ENCODE measurements at regions not wholly inside any gene's neighbourhood (a gene's known extent, or its start where the extent isn't known, plus 50 kb on each side); places are given as distances from the start of the nearest gene placed in this dataset.

DNA sequence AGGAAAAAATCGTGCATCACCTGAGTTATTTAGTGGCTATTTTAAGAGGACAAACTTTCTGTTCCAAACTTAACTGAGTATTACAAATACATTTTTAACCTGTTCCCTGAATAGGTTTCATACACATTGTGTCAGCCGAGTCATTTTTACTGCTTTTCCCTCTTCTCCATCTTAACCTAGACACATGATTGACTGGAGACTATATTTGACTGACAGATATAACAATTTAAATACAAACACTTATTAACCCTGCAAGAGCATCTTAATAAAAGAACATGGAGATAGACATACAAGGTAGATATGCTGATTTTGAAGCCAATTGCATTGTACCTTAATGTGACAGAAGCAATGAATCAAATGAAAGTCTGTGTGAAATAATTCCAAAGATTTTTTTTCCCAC, 810.5 kb upstream of the ARPP21 start:
- H3K27ac Mint-ChIP-seq, result no peak overlapping the region
- H3K27me3 Mint-ChIP-seq (ENCODE audit: low read depth), result no peaks in the 10 kb centered on the region
- peaks cover 10% of the 10 kb centered on the region for H3K9me3 Mint-ChIP-seq
- intact Hi-C loops (cut with micrococcal nuclease), result no loop called here
- no peaks in the 10 kb centered on the region for H3K4me1 Mint-ChIP-seq (ENCODE audit: low read depth)
- H3K36me3 Mint-ChIP-seq (ENCODE audit: low read depth), result no peaks in the 10 kb centered on the region
- DNase-seq (ENCODE audit: low spot score), result no peak
- no peak overlapping the region for H3K4me3 Mint-ChIP-seq (ENCODE audit: low read depth)

DNA sequence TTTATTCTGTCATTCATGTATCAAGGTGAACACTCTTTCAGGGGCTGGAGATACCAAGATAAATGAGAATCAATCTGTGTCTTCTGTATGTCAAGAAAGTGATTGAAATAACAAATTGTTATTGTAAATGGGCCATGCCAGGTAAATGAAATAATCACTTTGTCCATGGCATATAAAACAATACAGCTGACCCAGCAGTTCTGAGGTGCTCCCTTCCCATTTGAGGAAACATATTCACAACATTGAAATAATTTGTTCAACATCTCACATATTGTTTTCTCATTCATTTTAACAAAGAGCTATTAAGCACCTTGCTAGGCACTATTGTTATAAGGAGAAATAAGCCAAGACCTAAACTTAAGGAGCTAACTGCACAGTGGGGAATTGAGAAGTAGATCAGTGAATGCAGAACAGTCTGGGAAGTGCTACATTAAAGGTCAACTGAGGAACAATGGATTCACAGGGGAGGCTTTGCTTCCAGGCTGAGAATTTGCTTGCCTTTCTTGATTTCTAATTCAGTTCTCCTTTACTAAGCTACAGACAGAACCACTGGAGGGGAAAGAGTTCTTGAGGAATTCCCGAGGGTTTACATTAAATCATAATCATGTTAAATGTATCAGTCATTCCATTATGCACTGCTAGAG, 806.3 kb upstream of the ARPP21 start:
- intact Hi-C loops (cut with micrococcal nuclease), result no loop called here
- H3K36me3 Mint-ChIP-seq (ENCODE audit: low read depth), result no peaks in the 10 kb centered on the region
- DNase-seq (ENCODE audit: low spot score), result no peak
- H3K9me3 Mint-ChIP-seq, result peaks cover under 1% of the 10 kb centered on the region
- H3K27ac Mint-ChIP-seq, result no peak overlapping the region
- no peaks in the 10 kb centered on the region for H3K27me3 Mint-ChIP-seq (ENCODE audit: low read depth)
- no peaks in the 10 kb centered on the region for H3K4me1 Mint-ChIP-seq (ENCODE audit: low read depth)
- H3K4me3 Mint-ChIP-seq (ENCODE audit: low read depth), result no peak overlapping the region

DNA sequence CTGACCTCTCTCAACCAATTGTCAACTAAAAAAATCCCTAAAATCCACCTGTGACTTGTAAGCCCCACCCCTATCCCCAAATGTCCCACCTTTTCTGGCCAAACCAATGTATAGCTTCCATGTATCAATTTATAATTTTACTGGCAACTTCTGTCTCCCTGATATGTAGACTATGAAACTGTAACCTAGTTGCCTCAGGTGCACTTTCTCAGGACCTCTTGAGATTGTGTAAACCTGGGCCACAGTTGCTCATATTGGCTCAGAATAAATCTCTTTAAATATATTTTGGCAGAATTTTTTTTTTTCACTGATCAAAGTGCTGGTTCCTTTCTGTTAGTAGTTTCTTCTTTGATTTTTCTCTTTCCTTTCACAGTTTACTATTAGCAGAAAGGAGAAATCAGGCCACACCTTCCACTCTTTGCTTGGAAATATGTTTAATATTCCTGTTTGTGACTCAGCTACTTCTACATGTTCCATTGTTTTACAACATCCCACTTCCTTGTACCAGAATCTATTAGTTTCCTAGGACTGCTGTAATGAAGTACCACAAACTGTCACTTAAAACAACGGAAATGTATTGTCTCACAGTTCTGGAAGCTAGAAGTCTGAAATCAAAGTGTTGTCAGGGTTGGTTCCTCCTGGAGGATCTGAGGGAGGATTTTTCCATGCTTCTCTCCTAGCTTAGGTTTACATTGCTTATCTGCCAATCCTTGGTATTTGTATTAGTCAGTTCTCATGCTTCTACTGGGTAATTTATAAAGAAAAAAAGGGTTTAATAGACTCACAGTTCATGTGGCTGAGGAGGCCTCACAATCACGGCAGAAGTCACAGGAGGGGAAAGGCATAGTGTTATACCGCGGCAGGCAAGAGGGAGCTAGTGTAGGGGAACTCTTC, 801.2 kb upstream of the ARPP21 start:
- H3K4me3 Mint-ChIP-seq (ENCODE audit: low read depth), result no peak overlapping the region
- no peaks in the 10 kb centered on the region for H3K27me3 Mint-ChIP-seq (ENCODE audit: low read depth)
- no peak overlapping the region for H3K27ac Mint-ChIP-seq
- DNase-seq (ENCODE audit: low spot score), result no peak
- no peaks in the 10 kb centered on the region for H3K36me3 Mint-ChIP-seq (ENCODE audit: low read depth)
- no peaks in the 10 kb centered on the region for H3K4me1 Mint-ChIP-seq (ENCODE audit: low read depth)
- intact Hi-C loops (cut with micrococcal nuclease), result no loop called here
- no peaks in the 10 kb centered on the region for H3K9me3 Mint-ChIP-seq

DNA sequence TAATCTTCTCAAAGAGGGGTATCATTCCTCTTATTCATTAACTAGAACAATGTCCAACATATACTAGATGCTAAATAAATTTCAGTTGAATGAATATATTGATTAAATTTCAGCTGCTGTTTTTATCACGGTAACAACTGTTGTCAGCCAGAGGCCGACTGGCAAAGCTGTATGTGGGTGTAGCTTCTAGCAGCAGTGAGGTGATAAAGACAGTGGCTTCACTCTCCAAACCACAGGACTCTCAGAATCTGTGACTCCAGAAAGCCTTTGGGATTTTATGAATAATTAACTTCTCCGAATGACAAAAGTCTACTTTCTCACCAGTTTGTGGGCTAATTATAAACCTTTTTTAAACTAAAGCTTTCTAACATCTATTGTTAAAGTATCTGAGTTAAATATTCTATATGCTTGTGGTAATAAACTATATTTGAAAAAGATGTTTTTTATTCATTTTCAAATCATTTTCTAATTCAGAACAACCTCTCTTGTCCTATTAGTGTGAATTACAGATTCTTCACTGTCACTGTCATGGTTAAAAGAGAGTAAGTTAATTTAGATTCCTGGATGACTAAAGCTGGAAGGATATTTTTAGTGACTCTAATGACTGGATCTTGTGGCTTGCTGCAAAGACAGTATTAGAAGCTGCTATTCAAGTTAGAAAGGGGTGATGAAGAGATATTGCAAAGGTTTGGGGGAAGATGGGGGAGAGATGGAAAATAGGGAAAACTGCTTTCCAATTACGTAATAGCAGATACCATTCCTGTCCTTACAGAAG, 796.4 kb upstream of the ARPP21 start:
- DNase-seq (ENCODE audit: low spot score), result no peak
- no peak overlapping the region for H3K4me3 Mint-ChIP-seq (ENCODE audit: low read depth)
- H3K4me1 Mint-ChIP-seq (ENCODE audit: low read depth), result no peaks in the 10 kb centered on the region
- H3K36me3 Mint-ChIP-seq (ENCODE audit: low read depth), result no peaks in the 10 kb centered on the region
- no peaks in the 10 kb centered on the region for H3K9me3 Mint-ChIP-seq
- no peak overlapping the region for H3K27ac Mint-ChIP-seq
- no peaks in the 10 kb centered on the region for H3K27me3 Mint-ChIP-seq (ENCODE audit: low read depth)
- intact Hi-C loops (cut with micrococcal nuclease), result no loop called here

DNA sequence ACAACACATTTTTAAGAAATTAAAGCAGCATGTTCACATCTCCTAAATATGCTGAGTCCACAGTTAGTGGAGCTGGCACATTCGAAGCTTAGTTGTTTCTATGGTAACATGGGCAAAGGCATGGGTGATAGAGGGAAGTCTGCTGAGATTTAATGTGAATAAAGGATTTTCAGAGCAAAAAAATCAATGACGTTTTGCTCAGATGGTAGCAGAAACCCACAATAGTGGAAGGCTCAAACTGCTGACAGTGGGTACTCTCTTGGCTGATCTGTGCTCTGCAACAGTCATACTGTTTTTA, 795.1 kb upstream of the ARPP21 start:
- H3K27me3 Mint-ChIP-seq (ENCODE audit: low read depth), result no peaks in the 10 kb centered on the region
- H3K27ac Mint-ChIP-seq, result no peak overlapping the region
- H3K4me3 Mint-ChIP-seq (ENCODE audit: low read depth), result no peak overlapping the region
- no peaks in the 10 kb centered on the region for H3K36me3 Mint-ChIP-seq (ENCODE audit: low read depth)
- intact Hi-C loops (cut with micrococcal nuclease), result no loop called here
- no peaks in the 10 kb centered on the region for H3K9me3 Mint-ChIP-seq
- DNase-seq (ENCODE audit: low spot score), result no peak
- H3K4me1 Mint-ChIP-seq (ENCODE audit: low read depth), result no peaks in the 10 kb centered on the region

DNA sequence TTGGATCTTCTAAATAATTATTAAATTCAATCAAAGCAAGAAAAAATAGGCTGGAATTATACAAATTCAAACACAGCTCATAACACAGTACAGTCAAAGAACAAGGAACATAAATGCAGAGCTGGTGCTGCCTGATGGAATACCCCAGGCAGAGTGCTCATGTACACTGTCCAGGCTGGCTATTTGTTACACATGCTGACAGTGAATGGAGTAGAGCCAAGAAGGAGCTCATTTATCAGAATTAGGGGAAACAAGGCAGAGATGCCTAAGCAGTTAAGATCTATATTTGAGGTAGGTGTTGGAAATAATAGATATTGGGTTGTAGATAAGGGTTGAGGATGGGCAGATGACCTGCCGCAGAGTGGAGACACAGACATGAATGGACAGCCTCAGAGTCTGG, 788.2 kb upstream of the ARPP21 start:
- no peak for DNase-seq (ENCODE audit: low spot score)
- no peaks in the 10 kb centered on the region for H3K36me3 Mint-ChIP-seq (ENCODE audit: low read depth)
- H3K27me3 Mint-ChIP-seq (ENCODE audit: low read depth), result no peaks in the 10 kb centered on the region
- H3K27ac Mint-ChIP-seq, result no peak overlapping the region
- no peak overlapping the region for H3K4me3 Mint-ChIP-seq (ENCODE audit: low read depth)
- no peaks in the 10 kb centered on the region for H3K9me3 Mint-ChIP-seq
- H3K4me1 Mint-ChIP-seq (ENCODE audit: low read depth), result no peaks in the 10 kb centered on the region
- intact Hi-C loops (cut with micrococcal nuclease), result no loop called here

DNA sequence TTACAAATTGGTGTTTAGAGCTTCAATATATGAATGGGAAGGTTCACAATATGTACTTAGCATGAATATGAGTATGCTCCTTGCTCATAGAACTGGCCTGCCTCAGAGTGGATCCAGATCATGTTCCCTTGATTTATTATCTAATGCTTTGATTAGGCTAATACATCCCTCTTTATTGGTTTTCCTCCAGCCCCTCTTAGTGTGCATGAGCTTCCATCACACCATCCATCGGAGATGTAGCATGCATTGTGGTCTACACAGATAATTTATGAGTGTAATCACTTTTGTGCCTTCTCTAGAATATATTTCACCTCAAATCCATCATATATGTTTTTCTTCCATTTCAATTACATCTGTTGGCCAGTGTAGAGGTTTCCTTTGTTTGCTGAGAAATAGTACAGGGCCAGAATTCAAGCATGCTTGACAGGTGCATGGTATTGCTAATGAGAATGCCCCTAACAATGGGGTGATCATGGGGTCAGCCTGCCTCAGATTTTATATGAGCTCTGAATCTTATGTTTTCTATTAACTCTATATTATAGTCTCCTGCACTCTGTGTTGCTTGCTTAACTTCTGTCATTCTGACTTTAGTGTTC, 786.4 kb upstream of the ARPP21 start:
- Mint-ChIP-seq H3K9me3 (no peaks in the 10 kb centered on the region), H3K27me3 (ENCODE audit: low read depth) (no peaks in the 10 kb centered on the region), H3K27ac (no peak overlapping the region), H3K4me3 (ENCODE audit: low read depth) (no peak overlapping the region), H3K36me3 (ENCODE audit: low read depth) (no peaks in the 10 kb centered on the region), H3K4me1 (ENCODE audit: low read depth) (no peaks in the 10 kb centered on the region)
- intact Hi-C loops (cut with micrococcal nuclease), result no loop called here
- DNase-seq (ENCODE audit: low spot score), result no peak

DNA sequence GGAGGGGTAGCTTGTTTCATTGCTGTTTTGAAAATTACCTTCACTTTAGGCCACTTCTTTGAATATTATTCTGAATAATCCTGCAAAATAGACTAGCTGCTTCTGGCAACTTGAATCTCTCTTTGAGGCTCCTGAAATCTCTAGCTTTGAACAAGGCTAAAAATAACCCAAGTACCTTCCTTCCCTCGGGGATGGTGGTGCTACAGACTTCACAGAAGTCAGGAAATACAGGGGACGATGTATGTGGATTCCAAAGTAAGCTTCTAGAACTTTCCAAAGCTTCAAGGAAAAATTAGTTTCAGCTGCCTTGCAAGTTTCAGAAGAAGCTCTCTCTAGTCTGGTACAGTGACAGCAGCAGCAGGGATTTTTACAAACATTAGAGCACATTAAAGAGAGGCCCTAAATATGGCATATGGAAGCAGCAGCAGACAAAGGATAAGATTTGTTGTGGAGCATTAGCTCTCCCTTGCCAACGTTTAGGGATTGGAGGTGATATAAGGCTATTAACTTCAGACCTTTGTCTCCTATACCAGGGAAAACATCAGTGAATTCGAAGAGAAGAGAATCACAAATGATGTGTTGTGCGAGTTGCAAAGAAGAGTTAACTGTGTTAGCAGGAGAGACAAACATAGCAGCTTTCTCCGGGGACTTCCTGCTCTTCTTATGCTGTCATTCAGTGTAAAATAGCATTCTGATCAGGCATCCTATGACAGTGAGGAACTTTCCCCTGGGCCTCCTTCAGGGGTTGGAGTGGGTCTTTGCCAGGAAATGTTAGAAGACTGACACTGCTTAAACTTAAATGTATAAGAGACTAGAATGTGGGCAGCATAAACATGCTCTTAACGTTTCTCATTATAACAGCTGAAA, 783.0 kb upstream of the ARPP21 start:
- H3K4me3 Mint-ChIP-seq (ENCODE audit: low read depth), result no peak overlapping the region
- DNase-seq (ENCODE audit: low spot score), result no peak
- H3K27me3 Mint-ChIP-seq (ENCODE audit: low read depth), result no peaks in the 10 kb centered on the region
- H3K9me3 Mint-ChIP-seq, result no peaks in the 10 kb centered on the region
- H3K4me1 Mint-ChIP-seq (ENCODE audit: low read depth), result no peaks in the 10 kb centered on the region
- intact Hi-C loops (cut with micrococcal nuclease), result no loop called here
- no peaks in the 10 kb centered on the region for H3K36me3 Mint-ChIP-seq (ENCODE audit: low read depth)
- no peak overlapping the region for H3K27ac Mint-ChIP-seq

DNA sequence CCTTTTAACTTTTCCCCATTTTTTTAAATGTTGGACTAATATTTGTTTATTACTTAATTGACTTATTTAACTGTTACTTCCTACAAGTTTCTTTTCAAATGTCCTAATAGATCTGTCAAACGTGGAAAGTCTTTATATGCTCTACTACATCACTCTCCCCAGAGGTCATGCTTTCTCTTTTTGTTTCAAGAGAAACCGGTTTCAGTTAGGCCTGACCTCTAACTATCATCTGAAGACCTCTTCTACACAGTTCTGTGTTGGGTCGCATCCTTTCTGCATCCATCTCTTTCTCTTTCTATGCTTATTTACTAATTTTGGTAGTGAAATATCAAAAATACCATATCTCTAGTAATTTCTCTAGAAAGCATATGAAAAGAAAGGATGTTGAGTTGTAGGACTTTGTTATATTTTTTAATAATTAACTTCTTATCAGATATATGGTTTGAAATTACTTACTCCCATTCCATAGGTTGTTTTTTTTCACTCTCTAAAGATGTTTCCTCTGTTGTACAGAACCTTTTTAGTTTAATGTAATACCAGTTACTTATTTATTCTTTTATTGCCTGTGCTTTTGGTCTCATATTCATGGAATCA, 781.2 kb upstream of the ARPP21 start:
- Mint-ChIP-seq H3K36me3 (ENCODE audit: low read depth) (no peaks in the 10 kb centered on the region), H3K9me3 (no peaks in the 10 kb centered on the region), H3K4me1 (ENCODE audit: low read depth) (no peaks in the 10 kb centered on the region), H3K4me3 (ENCODE audit: low read depth) (no peak overlapping the region), H3K27me3 (ENCODE audit: low read depth) (no peaks in the 10 kb centered on the region), H3K27ac (no peak overlapping the region)
- DNase-seq (ENCODE audit: low spot score), result no peak
- intact Hi-C loops (cut with micrococcal nuclease), result no loop called here

DNA sequence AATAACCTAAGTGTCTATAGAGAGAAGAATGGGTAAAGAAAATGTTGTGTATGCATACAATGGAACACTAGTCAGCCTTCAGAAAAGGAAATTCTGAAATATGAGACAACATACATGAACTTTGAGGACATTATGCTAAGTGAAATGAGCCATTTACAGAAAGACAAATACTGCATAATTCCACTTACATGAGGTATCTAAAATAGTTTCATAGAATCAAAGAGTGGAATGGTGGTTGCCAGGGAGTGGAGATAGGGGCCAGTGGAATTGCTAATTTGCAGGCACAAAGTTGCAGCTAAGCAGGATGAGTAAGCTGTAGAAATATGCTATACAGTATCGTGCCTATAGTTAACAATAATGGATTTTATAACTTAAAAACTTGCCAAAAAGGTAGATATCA, 779.6 kb upstream of the ARPP21 start:
- no peak overlapping the region for H3K4me3 Mint-ChIP-seq (ENCODE audit: low read depth)
- no peaks in the 10 kb centered on the region for H3K4me1 Mint-ChIP-seq (ENCODE audit: low read depth)
- no peaks in the 10 kb centered on the region for H3K36me3 Mint-ChIP-seq (ENCODE audit: low read depth)
- intact Hi-C loops (cut with micrococcal nuclease), result no loop called here
- no peak overlapping the region for H3K27ac Mint-ChIP-seq
- DNase-seq (ENCODE audit: low spot score), result no peak
- no peaks in the 10 kb centered on the region for H3K27me3 Mint-ChIP-seq (ENCODE audit: low read depth)
- H3K9me3 Mint-ChIP-seq, result no peaks in the 10 kb centered on the region

DNA sequence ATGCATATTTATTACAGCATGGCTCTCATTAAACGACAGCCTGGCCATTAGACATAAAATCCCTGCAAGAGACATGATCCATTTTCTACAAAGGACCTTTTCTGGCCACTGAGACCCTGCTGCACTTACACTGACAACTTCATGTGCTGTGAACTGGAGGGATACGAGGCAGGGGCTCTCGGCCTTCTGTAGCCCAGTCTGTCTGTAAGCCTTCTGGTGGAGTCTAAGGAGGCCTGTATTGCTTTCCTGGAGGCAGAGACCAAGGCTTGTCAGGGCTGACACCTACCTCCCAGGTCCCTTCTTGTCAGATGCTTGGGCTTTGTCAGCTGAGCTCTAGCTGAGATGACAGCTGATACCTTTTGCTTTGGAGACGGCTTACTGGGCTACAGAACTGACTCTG, 776.9 kb upstream of the ARPP21 start:
- no peaks in the 10 kb centered on the region for H3K36me3 Mint-ChIP-seq (ENCODE audit: low read depth)
- no peak for DNase-seq (ENCODE audit: low spot score)
- no peak overlapping the region for H3K4me3 Mint-ChIP-seq (ENCODE audit: low read depth)
- no peaks in the 10 kb centered on the region for H3K27me3 Mint-ChIP-seq (ENCODE audit: low read depth)
- no peak overlapping the region for H3K27ac Mint-ChIP-seq
- no peaks in the 10 kb centered on the region for H3K9me3 Mint-ChIP-seq
- no peaks in the 10 kb centered on the region for H3K4me1 Mint-ChIP-seq (ENCODE audit: low read depth)
- intact Hi-C loops (cut with micrococcal nuclease), result no loop called here

DNA sequence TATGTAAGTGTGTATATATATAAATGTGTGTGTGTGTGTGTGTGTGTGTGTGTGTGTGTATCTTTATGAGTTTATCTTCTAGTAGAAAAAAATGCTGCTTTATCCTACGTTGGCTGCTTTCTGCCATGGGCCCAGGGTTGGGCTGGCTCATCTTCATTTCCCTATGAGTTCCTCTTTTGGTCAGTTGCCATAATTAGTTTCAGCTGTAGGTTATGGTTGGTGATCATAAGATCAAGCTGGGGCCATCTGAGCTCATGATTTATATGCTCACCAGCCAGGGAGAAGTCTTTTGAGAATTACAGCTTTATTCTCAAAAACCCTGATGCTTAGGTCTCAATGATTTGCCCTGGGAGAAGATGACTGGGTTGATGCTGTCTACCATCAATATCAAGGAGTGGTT, 775.8 kb upstream of the ARPP21 start:
- no peaks in the 10 kb centered on the region for H3K9me3 Mint-ChIP-seq
- intact Hi-C loops (cut with micrococcal nuclease), result no loop called here
- DNase-seq (ENCODE audit: low spot score), result no peak
- no peaks in the 10 kb centered on the region for H3K27me3 Mint-ChIP-seq (ENCODE audit: low read depth)
- no peak overlapping the region for H3K4me3 Mint-ChIP-seq (ENCODE audit: low read depth)
- H3K36me3 Mint-ChIP-seq (ENCODE audit: low read depth), result no peaks in the 10 kb centered on the region
- H3K27ac Mint-ChIP-seq, result no peak overlapping the region
- no peaks in the 10 kb centered on the region for H3K4me1 Mint-ChIP-seq (ENCODE audit: low read depth)

Measured in activated T-helper 2 cell treated with anti-CD3 and anti-CD28 coated beads, Interferon-gamma antibody, Interleukin-2, Interleukin-4, amounts not matched to agents 10 μg/mL and 5 μg/mL and 100 μg/mL, durations not matched to agents 14 hours and 24 hours and 36 hours (primary cell).